Omental fat pad (tissue), 3 donors: ENCODE measurements at regions not wholly inside any gene's neighbourhood (a gene's known extent, or its start where the extent isn't known, plus 50 kb on each side); places are given as distances from the start of the nearest gene placed in this dataset.

Experiments used
- ATAC-seq: fragments of 150-250 bp; one replicate; pipeline ENCODE4 v1.9.1; 2016; ENCODE audit warnings: mild to moderate bottlenecking, moderate library complexity; ENCODE audit not compliant: low FRiP score
- DNase-seq: peaks from one replicate; pipeline ENCODE4 v3.0.0-alpha.2; 2019; ENCODE audit warnings: low spot score
- TF ChIP-seq, protein P1 (sequence below), 3 donors: fragments of 450-650 bp; IDR thresholded peaks; one replicate each; pipeline ENCODE4 v1.5.1; 2016 to 2017; ENCODE audit warnings: antibody characterized with exemption in 3 of 3, mild to moderate bottlenecking in 3 of 3, moderate library complexity in 2 of 3

DNA sequence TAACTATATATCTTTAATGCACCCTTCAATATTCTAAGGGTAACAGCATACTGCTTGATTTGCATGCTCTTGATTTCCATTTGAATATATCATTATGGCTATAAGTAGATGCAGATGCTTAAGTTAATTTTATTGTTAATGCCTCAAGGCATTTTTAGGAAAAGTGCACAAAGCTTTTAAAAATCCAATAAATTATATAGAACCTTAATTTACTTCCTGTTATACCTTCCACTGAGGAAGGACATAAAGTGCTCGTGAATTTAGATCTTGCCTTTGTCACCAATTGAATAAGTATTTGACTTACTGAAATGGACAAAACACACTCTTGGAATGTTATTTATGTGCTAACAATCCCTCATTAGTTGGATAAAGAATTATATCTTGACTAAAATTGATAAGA is 276.7 kb upstream of the CCDC54 start:
- TF ChIP-seq, protein P1, sequence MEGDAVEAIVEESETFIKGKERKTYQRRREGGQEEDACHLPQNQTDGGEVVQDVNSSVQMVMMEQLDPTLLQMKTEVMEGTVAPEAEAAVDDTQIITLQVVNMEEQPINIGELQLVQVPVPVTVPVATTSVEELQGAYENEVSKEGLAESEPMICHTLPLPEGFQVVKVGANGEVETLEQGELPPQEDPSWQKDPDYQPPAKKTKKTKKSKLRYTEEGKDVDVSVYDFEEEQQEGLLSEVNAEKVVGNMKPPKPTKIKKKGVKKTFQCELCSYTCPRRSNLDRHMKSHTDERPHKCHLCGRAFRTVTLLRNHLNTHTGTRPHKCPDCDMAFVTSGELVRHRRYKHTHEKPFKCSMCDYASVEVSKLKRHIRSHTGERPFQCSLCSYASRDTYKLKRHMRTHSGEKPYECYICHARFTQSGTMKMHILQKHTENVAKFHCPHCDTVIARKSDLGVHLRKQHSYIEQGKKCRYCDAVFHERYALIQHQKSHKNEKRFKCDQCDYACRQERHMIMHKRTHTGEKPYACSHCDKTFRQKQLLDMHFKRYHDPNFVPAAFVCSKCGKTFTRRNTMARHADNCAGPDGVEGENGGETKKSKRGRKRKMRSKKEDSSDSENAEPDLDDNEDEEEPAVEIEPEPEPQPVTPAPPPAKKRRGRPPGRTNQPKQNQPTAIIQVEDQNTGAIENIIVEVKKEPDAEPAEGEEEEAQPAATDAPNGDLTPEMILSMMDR (IDR thresholded peaks at IDR 0.05) = no peak
- no peak for DNase-seq
- no peak for ATAC-seq

DNA sequence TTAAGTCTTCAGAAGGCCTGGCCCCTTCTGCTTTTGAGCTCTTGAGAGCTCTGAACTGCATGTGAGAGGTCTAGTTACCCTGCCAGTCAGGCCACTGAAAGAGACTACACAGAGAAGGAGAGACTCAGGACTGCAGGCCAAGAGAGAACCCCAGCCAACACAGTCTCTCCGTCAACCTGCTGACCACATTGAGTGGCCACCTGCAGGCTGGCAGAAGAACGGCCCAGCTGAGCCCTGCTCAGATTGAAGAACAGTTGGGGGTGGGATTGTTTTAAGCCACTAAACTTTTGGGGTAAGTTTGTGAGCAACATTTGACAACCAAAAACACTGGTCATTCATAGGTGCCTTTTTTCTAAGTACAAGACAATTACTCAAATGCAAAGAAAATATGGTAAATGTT is 273.5 kb upstream of the CCDC54 start:
- no peak for ATAC-seq
- DNase-seq = no peak
- TF ChIP-seq, protein P1 (IDR thresholded peaks at IDR 0.05) = no peak

DNA sequence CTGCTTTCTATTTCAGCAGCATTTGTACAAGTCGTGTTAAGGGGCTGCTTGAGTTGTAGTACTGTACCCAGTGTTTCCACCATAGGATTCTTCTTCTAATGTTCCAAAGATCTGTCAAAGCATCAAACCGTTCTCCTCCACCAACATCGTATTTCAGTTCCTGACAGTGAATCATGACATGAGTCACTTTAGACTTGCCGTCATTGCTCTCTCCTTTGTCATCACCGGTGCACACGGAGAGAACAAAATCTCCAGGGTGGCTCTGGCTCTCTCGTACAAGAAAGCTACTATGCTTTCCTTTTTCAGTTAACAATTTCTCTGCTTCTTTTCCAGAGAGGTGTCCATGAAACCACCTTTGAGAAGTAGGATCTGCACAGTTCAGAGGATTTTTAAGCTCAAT is 270.9 kb upstream of the CCDC54 start:
- ATAC-seq (no peak), DNase-seq (no peak)
- TF ChIP-seq, protein P1 (IDR thresholded peaks at IDR 0.05) = no peak

DNA sequence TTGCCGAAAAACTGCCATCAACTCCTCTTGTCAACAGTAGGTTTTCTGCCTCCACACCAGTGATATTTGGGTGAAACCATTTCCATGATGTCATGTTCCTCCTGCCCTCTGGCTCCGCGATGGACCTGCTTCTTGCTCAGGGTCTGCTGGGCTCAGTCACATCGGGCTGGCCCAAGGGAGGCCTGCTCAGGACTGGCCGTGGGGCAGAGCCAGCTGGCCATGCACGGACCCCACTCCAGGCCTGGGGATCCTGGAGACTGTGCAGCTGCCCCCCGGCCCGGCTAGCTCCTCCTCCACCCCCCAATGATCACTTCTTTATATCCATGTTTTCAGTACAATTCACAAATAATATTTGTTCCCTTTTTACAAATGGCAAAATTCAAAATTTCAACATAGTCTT is 270.3 kb upstream of the CCDC54 start:
- ATAC-seq (no peak), DNase-seq (no peak)
- TF ChIP-seq, protein P1 (IDR thresholded peaks at IDR 0.05) = no peak

DNA sequence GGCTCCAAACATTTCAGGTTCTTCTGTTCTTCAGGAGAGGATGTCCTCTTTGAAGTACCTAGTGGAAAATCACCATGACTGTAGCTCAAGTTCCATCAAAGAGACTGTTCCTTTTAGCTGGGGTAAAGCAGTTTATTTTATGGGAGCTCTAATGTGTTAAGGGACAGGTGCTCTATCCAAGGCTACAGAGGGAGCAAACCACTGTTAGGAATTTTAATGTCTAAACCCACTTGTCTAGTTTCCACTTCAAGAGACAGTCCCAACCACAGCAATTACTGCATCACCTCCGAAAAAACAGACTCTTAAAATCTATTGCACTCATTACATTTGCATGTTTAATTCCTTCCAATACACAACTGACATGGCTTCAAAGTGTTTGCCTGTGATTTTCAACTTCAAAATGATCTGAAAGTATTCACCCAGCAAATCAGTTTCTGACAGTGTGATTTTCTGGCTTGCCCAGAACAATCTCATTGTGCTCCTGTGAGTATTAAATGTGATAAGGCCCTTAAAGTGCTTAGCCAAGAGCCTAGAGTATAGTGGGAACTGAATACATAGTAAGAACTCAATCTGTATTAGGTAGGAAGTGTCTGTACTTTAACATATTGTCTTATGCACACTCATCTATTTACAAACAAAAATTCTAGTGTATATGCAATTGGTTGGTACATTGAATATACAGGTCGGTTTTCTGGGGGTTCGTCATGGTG is 266.5 kb upstream of the CCDC54 start:
- TF ChIP-seq, protein P1 (IDR thresholded peaks at IDR 0.05) = no peak

DNA sequence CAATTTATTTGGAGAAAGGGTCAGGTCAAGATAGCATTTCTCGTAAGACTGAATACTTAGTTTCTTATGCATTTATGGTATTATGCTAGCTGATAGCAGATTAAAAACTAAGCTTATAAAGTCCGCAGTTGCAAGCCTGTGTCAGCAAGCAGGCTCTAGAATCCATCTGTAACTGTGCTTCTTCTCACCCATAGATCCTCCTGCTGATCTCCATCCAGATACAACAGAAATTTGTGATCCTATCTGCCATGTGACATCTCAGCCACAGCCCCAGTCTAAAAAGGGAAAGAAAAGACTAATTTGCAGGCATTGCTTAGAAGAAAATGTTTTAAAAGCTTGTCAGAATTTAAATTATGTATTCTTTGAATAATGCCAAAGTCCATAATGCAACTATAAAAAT is 265.4 kb upstream of the CCDC54 start:
- TF ChIP-seq, protein P1 (IDR thresholded peaks at IDR 0.05) = no peak
- ATAC-seq = no peak
- no peak for DNase-seq

More for the DNA sequence above, 266.5 kb upstream of the CCDC54 start:
- no peak for ATAC-seq
- no peak for DNase-seq

DNA sequence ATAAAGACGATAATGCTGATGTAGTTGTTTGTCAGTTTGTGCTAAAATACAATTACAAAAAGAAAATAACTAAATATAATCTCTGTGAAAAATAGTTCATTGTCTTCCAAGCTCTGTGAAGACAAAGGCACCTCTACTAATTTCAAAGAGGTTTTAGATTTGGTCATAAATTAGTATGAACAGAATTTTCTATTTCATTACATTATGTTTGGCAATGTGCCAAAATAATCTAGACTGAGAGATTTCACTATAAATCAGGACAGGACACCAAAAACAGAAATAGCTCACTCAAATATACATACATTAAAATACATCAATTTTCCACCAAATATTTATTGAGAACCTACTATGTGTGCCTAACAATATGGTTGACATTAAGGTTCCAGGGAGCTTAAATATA is 264.9 kb upstream of the CCDC54 start:
- TF ChIP-seq, protein P1 (IDR thresholded peaks at IDR 0.05) = no peak
- DNase-seq (no peak), ATAC-seq (no peak)
